HG03108 (cell line): ENCODE measurements at regions not wholly inside any gene's neighbourhood (a gene's known extent, or its start where the extent isn't known, plus 50 kb on each side); places are given as distances from the start of the nearest gene placed in this dataset.

ENCODE experiments used
- ATAC-seq: cut with Tn5 transposase; IDR thresholded peaks from one replicate; pipeline ENCODE4 v1.9.1; 2021; ENCODE audit warnings: moderate library complexity; ENCODE audit not compliant: unreplicated experiment

- no peak for ATAC-seq
Observed at GRCh38 chr12:93318720-93319522, 58.8 kb upstream of the NUDT4 start.

- ATAC-seq = no peak
Observed at GRCh38 chr12:93319523-93320050, 58.1 kb upstream of the NUDT4 start.

GRCh38 chr12:93322784-93323183 lies 54.9 kb upstream of the NUDT4 start:
- no peak for ATAC-seq

- no peak for ATAC-seq
Observed at GRCh38 chr12:93323625-93324329, 53.9 kb upstream of the NUDT4 start.

- no peak for ATAC-seq
Observed at GRCh38 chr12:93325855-93326254, 51.9 kb upstream of the NUDT4 start.
